ENCODE measurements at regions not wholly inside any gene's neighbourhood (a gene's known extent, or its start where the extent isn't known, plus 50 kb on each side); places are given as distances from the start of the nearest gene placed in this dataset.
A peak's percentile ranks its signal among the peaks of the same experiment; 100 is the strongest.

DNA sequence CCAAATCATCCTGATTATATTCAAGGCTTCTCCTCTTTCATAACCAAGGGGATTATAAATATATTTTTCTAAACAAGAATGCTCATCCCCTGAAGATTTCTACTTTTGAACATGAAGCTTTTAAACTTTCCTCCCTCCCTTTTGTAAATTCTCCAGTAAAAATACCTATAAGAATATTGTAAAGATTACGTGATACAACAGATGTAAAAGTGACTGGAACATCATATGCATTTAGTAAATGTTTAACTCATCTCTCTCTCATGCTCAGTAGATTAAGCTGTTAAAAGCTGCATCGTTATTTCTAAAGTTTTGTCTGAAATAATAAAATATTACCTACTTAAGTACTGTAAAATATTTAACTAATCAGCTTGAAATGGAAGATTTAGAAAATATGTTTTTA, 281.1 kb downstream of the SPRY2 start:
- no TSS peak for BruUV-seq (replicated peaks)
- WGBS (ENCODE audit: insufficient coverage, insufficient replicate concordance, low lambda C conversion rate, missing lambda C conversion rate) = 0% methylated on average over 2 of the region's 2 CpGs
- ChIA-PET SMC1A (ENCODE audit: uncharacterized antibody, unreplicated experiment) (interaction anchor here (1.4 to 1.5 kb wide), 2 partner anchors 11 to 24 kb away, joined by 5 to 7 read pairs; no protein-coding TSS in a partner anchor), RAD21 (ENCODE audit: unreplicated experiment) (interaction anchor here (0.7 kb wide), 1 partner anchor 220 kb away, joined by 4 read pairs; no protein-coding TSS in a partner anchor), POLR2A (no interaction called here), CTCF (interaction anchor here (1.2 kb wide), 1 partner anchor 63 kb away, joined by 3 read pairs; no protein-coding TSS in a partner anchor)
- DNase-seq (ENCODE audit: low read depth, low spot score) (no peak), ATAC-seq (no peak), FAIRE-seq (peak; percentile 27)
- intact Hi-C loops (cut with micrococcal nuclease; ENCODE audit: unreplicated experiment) (no loop called here), in situ Hi-C loops (cut with MboI) (no loop called here)
- H2AFZ ChIP-seq (ENCODE audit: control insufficient read depth, low read depth, low read length) = no peak overlapping the region
- H3K4me3 ChIP-seq = no peak overlapping the region
- TF ChIP-seq CHD2 (IDR thresholded peaks at IDR 0.05; ENCODE audit: borderline replicate concordance, low read depth, low read length) = no peak
- TF ChIP-seq CREB1 (IDR thresholded peaks at IDR 0.05; ENCODE audit: low read depth) = no peak
- TF ChIP-seq, protein P1, sequence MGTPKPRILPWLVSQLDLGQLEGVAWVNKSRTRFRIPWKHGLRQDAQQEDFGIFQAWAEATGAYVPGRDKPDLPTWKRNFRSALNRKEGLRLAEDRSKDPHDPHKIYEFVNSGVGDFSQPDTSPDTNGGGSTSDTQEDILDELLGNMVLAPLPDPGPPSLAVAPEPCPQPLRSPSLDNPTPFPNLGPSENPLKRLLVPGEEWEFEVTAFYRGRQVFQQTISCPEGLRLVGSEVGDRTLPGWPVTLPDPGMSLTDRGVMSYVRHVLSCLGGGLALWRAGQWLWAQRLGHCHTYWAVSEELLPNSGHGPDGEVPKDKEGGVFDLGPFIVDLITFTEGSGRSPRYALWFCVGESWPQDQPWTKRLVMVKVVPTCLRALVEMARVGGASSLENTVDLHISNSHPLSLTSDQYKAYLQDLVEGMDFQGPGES (IDR thresholded peaks at IDR 0.05) = no peak
- no peak for TF ChIP-seq MEF2A (IDR thresholded peaks at IDR 0.05; ENCODE audit: insufficient read depth, low read depth, low read length)
- no peak for TF ChIP-seq RBBP5 (conservative IDR thresholded peaks at IDR 0.05)
- no peaks in the 10 kb centered on the region for H3K79me2 ChIP-seq (ENCODE audit: control insufficient read depth, insufficient read depth, low read length)
- no peaks in the 10 kb centered on the region for H3K4me1 ChIP-seq (ENCODE audit: control insufficient read depth, insufficient read depth, low read length)
- H3K27ac ChIP-seq (ENCODE audit: control insufficient read depth, insufficient read depth) = no peak overlapping the region
- no peak overlapping the region for H3K4me2 ChIP-seq (ENCODE audit: control insufficient read depth, insufficient read depth)
- H3K36me3 ChIP-seq (ENCODE audit: control insufficient read depth in 2 of 2, insufficient read depth in 2 of 2, low read length in 1 of 2) = no peaks in the 10 kb centered on the region
- no peaks in the 10 kb centered on the region for H3K9me3 ChIP-seq (replicated peaks; ENCODE audit: control insufficient read depth, insufficient read depth, low read length)
- no peaks in the 10 kb centered on the region for H3K27me3 ChIP-seq (replicated peaks in 1 of 2; ENCODE audit: control insufficient read depth in 2 of 2, insufficient read depth in 2 of 2, low read length in 1 of 2)
- no peak overlapping the region for H3K9ac ChIP-seq (ENCODE audit: control insufficient read depth, insufficient read depth, low read length)
- no peaks in the 10 kb centered on the region for H4K20me1 ChIP-seq (ENCODE audit: control insufficient read depth, insufficient read depth)

DNA sequence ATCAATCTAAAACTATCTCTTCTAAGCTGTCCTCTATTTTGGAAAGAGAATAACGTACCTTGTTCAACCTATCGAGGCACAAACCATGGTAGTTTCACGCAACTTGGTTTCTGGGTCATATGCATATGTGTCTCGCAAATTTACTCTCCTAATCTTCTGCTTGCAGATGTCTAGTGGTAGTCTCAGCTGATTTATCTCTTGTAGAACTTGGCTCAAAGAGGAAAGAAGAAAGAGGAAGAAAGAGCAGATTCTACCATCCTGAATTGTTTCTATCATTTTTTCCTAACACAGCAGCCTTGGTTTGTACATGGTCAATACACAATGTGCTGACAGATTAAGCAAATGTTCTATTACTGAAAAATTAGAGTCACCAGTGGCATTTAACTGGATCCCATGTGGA, 282.3 kb downstream of the SPRY2 start:
- Histone ChIP-seq H3K27ac (ENCODE audit: control insufficient read depth, insufficient read depth) (no peak overlapping the region), H4K20me1 (ENCODE audit: control insufficient read depth, insufficient read depth) (no peaks in the 10 kb centered on the region), H3K79me2 (ENCODE audit: control insufficient read depth, insufficient read depth, low read length) (no peaks in the 10 kb centered on the region), H3K4me2 (ENCODE audit: control insufficient read depth, insufficient read depth) (no peak overlapping the region), H3K4me3 (no peak overlapping the region), H2AFZ (ENCODE audit: control insufficient read depth, low read depth, low read length) (no peak overlapping the region), H3K36me3 (ENCODE audit: control insufficient read depth in 2 of 2, insufficient read depth in 2 of 2, low read length in 1 of 2) (no peaks in the 10 kb centered on the region), H3K9ac (ENCODE audit: control insufficient read depth, insufficient read depth, low read length) (no peak overlapping the region), H3K27me3 (replicated peaks in 1 of 2; ENCODE audit: control insufficient read depth in 2 of 2, insufficient read depth in 2 of 2, low read length in 1 of 2) (no peaks in the 10 kb centered on the region), H3K4me1 (ENCODE audit: control insufficient read depth, insufficient read depth, low read length) (no peaks in the 10 kb centered on the region), H3K9me3 (replicated peaks; ENCODE audit: control insufficient read depth, insufficient read depth, low read length) (no peaks in the 10 kb centered on the region; the same call in 2 of the 3 replicates)
- ChIA-PET RAD21 (ENCODE audit: unreplicated experiment) (no interaction called here), POLR2A (no interaction called here), CTCF (no interaction called here), SMC1A (ENCODE audit: uncharacterized antibody, unreplicated experiment) (no interaction called here)
- BruUV-seq (replicated peaks) = no TSS peak
- 74% methylated on average over 4 of the region's 4 CpGs for WGBS (ENCODE audit: insufficient coverage, insufficient replicate concordance, low lambda C conversion rate, missing lambda C conversion rate)
- DNase-seq (ENCODE audit: low read depth, low spot score) (no peak), ATAC-seq (no peak), FAIRE-seq (no peak)
- no peak for TF ChIP-seq CEBPB (IDR thresholded peaks at IDR 0.05; ENCODE audit: borderline replicate concordance in 1 of 2, low read depth in 2 of 2, low read length in 2 of 2)
- in situ Hi-C loops (cut with MboI) (no loop called here), intact Hi-C loops (cut with micrococcal nuclease; ENCODE audit: unreplicated experiment) (no loop called here)

Data from GM12878 (cell line).